AG04449 (cell line): ENCODE measurements at regions not wholly inside any gene's neighbourhood (a gene's known extent, or its start where the extent isn't known, plus 50 kb on each side); places are given as distances from the start of the nearest gene placed in this dataset.

Experiments used
- CTCF ChIA-PET: fragments of 350-600 bp; formaldehyde crosslinking; extraction: SDS; loops from one replicate; lab custom pipeline; 2021; ENCODE audit warnings: antibody characterized with exemption; lab: Yijun Ruan, JAX
- POLR2A ChIA-PET: fragments of 400-600, 350-600 bp; formaldehyde crosslinking; extraction: SDS; loops from one replicate; lab custom pipeline; 2020; ENCODE audit warnings: antibody characterized with exemption, inconsistent platforms; lab: Yijun Ruan, JAX
- DNase-seq: peaks from one replicate; pipeline ENCODE4 v3.0.0-alpha.2; 2010; ENCODE audit warnings: low read depth, low spot score
- H3K4me3 ChIP-seq: 2 replicates; pipeline ENCODE4 v1.5.1; 2011; ENCODE audit warnings: low read depth, mild to moderate bottlenecking, control low read depth, low read length
- TF ChIP-seq, protein P1 (sequence below): IDR thresholded peaks from one replicate; pipeline ENCODE4 v1.5.1; 2011; ENCODE audit warnings: mild to moderate bottlenecking, moderate library complexity, low read length, control low read depth, inconsistent platforms; ENCODE audit not compliant: insufficient read depth; ENCODE audit errors: missing control alignments

- DNase-seq, result no peak
- TF ChIP-seq, protein P1, sequence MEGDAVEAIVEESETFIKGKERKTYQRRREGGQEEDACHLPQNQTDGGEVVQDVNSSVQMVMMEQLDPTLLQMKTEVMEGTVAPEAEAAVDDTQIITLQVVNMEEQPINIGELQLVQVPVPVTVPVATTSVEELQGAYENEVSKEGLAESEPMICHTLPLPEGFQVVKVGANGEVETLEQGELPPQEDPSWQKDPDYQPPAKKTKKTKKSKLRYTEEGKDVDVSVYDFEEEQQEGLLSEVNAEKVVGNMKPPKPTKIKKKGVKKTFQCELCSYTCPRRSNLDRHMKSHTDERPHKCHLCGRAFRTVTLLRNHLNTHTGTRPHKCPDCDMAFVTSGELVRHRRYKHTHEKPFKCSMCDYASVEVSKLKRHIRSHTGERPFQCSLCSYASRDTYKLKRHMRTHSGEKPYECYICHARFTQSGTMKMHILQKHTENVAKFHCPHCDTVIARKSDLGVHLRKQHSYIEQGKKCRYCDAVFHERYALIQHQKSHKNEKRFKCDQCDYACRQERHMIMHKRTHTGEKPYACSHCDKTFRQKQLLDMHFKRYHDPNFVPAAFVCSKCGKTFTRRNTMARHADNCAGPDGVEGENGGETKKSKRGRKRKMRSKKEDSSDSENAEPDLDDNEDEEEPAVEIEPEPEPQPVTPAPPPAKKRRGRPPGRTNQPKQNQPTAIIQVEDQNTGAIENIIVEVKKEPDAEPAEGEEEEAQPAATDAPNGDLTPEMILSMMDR, result no peak
- no peak overlapping the region for H3K4me3 ChIP-seq
- ChIA-PET CTCF (no interaction called here), POLR2A (no interaction called here)
Observed at GRCh38 chr6:165753506-165753905, 90.5 kb upstream of the PDE10A start.

DNA sequence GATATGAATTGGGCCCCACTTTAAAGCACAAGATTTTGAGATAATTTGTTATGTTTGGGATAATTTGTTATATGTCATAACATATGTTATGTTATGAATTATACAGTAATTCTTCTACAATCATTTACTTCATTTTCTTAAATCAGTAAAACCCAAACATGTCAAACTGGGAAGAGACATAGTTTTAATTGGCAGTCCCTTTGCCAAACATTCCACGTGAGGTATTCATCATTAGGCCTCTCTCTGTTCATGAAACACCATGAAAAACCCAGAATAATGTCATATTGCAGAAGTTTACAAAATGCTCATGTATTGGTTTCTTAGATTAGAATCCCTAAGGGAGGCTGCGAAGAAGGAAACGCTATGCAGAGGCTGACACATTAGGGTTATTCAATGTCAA lies 89.4 kb upstream of the PDE10A start:
- ChIA-PET CTCF (no interaction called here), POLR2A (no interaction called here)
- DNase-seq, result no peak
- TF ChIP-seq, protein P1, result no peak
- H3K4me3 ChIP-seq, result no peak overlapping the region

GRCh38 chr6:165751486-165751885 lies 88.4 kb upstream of the PDE10A start:
- POLR2A ChIA-PET, result no interaction called here
- DNase-seq, result no peak
- TF ChIP-seq, protein P1, result no peak
- CTCF ChIA-PET, result no interaction called here
- no peak overlapping the region for H3K4me3 ChIP-seq

DNA sequence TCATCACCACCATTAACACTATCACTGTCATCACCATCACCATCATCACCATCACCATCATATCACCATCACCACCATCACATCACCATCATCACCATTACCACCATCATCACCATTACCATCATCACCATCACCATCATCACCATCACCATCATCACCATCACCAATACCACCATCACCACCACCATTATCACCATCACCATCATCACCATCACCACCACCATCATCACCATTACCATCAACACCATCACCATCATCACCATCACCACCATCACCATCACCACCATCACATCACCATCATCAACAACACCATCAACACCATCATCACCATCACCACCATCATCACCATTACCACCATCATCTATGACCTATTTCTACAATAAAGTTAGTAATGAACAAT lies 86.1 kb upstream of the PDE10A start:
- ChIA-PET POLR2A (no interaction called here), CTCF (no interaction called here)
- no peak for DNase-seq
- TF ChIP-seq, protein P1, result no peak
- H3K4me3 ChIP-seq, result no peak overlapping the region

GRCh38 chr6:165748390-165748789 lies 85.3 kb upstream of the PDE10A start:
- TF ChIP-seq, protein P1, result no peak
- H3K4me3 ChIP-seq, result no peak overlapping the region
- POLR2A ChIA-PET, result no interaction called here
- no peak for DNase-seq
- CTCF ChIA-PET, result no interaction called here

DNA sequence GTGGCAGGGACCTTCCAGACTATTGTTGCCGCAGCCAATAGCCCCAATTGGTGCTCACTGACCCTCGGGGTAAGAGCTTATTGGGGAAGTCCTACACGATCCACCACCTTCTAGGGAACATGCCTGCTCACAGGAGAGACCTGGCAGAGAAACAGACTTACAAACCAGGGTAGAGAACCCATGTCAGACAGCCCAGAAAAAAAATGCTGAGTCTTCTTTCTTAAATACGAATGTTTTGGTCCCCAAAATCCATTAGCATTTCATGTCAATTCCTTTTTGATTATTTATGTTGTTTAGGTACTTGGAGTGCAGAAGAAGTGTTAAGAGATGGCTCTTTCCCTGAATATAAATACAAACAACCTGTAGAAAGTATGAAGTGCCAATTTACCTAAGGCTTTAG lies 84.9 kb upstream of the PDE10A start:
- CTCF ChIA-PET, result no interaction called here
- TF ChIP-seq, protein P1, result no peak
- DNase-seq, result no peak
- POLR2A ChIA-PET, result no interaction called here
- H3K4me3 ChIP-seq, result no peak overlapping the region

GRCh38 chr6:165746331-165746730 lies 83.3 kb upstream of the PDE10A start:
- TF ChIP-seq, protein P1, result no peak
- H3K4me3 ChIP-seq, result no peak overlapping the region
- no peak for DNase-seq
- ChIA-PET POLR2A (no interaction called here), CTCF (no interaction called here)
